SKM-1 treated with dmso at 0.1 percent for 144 hours (cell line): ENCODE measurements at regions not wholly inside any gene's neighbourhood (a gene's known extent, or its start where the extent isn't known, plus 50 kb on each side); places are given as distances from the start of the nearest gene placed in this dataset.

Experiments
- DNase-seq: peaks from one replicate; lab custom pipeline; 2025; ENCODE audit not compliant: unreplicated experiment; lab: John Stamatoyannopoulos, UW

DNA sequence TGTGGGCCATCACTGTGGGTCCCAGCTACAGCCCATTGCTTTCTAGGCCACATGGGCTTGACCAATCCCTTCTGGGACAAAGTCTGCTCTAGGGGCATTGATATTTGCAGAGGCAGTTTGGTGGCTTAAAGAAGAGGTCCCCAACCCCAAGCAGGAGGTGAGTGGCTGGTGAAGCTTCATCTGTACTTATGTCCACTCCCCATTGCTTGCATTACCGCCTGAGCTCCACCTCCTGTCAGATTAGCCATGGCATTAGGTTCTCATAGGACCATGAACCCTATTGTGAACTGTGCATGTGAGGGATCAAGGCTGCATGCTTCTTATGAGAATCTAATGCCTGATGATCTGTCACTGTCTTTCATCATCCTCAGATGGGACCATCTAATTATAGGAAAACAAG, 54.4 kb upstream of the CADM1 start:
- DNase-seq: no peak

DNA sequence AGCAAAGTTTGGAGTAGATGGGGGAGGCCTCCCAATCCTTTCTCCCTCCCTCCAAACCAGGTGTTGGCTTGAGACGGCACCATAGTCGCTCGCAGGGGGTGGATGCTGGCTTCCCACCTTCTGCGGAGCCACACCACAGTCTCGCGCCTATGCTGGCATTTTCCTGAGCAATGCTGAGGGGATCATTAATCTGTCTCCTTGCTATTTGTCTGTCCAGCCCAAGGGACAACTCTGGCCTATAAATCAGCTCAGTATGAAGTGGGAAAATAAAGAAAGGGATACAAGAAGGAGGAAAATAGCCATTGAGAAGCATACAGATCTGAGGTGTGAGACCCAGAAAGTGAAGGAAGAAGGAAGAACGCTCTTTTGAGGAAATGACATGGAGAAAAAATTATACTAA, 53.5 kb upstream of the CADM1 start:
- DNase-seq: no peak

DNA sequence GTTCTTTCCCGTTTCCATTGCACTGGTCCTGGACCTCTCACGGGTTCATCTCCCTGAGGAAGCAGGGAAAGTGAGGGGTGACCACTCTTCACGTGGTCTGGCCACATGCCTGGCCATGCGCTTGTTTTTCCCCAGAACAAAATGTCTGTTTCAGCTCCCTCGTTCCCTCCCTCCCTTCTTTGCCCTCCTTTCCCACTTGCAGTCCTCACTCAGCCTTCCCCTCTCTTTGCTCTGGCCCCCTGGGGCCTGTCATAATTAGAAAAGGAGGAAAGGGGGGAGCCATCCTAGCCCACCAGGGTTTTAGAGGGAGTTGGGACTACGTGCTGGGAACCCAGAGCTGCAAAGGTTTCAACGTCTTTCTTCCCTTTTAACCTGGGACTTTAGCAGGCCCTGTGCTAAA, 52.8 kb upstream of the CADM1 start:
- DNase-seq: no peak

DNA sequence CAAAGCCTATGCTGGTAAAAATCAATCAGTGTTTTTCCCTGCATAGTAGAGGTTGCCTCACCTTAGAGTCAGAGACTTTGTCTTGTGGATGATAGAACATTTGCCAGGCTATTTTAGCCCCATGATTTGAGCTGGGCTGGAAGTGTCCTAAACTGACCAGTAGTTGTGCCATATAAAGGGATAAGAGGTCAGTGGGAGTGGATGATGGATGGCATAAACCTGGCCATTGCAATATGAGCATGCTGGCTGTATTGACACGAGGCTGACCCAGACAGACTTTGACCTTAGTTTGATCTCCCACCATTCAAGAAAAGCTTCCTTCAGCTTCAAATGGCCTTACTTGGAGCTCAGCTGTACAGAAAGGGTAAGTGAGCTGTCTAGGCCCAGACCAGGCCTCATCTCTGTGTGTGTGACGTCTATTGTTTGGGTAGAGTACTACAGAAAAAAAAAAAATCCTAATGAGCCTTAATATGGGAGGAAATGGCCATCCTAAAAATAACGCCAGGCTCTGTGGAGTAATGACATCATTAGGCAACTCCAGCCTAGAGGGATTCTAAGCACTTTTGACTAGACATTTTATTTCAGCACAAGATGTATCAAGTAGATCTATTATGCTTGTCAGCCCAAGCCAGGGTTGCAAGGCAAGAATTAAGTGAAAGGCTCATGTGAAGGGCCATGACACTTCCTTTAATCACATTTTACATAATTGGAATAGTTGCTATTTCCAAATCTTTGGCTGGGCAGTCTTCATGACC, 51.3 kb upstream of the CADM1 start:
- no peak for DNase-seq
